Cardiac muscle cell (in vitro differentiated cells and primary cell): ENCODE measurements at regions not wholly inside any gene's neighbourhood (a gene's known extent, or its start where the extent isn't known, plus 50 kb on each side); places are given as distances from the start of the nearest gene placed in this dataset.

Source experiments
- DNase-seq, 2 donors: peaks; one replicate each; pipeline versions ENCODE4 v3.0.0 to v3.0.0-alpha.2; 2010 to 2017; ENCODE audit warnings: low read depth in 1 of 2, low spot score in 1 of 2
- H3K27ac ChIP-seq: fragments of 200-600 bp; sonication (generic); 2 replicates; pipeline ENCODE4 v1.5.1; 2016
- H3K27me3 ChIP-seq: fragments of 200-600 bp; sonication (generic); 2 replicates; pipeline ENCODE4 v1.6.0; 2016; ENCODE audit warnings: control low read depth
- H3K36me3 ChIP-seq: fragments of 200-600 bp; sonication (generic); 2 replicates; pipeline ENCODE4 v1.5.1; 2016; ENCODE audit warnings: control low read depth
- H3K4me1 ChIP-seq: fragments of 200-600 bp; sonication (generic); 2 replicates; pipeline ENCODE4 v1.8.1; 2017; ENCODE audit warnings: low read depth, mild to moderate bottlenecking, mixed run types
- H3K4me3 ChIP-seq: fragments of 200-600 bp; sonication (generic); 2 replicates; pipeline ENCODE4 v1.5.1; 2016; ENCODE audit warnings: mild to moderate bottlenecking
- H3K9me3 ChIP-seq: fragments of 200-600 bp; sonication (generic); 2 replicates; pipeline ENCODE4 v1.5.1; 2017; ENCODE audit warnings: low read depth, mild to moderate bottlenecking, control low read depth
- CTCF ChIP-seq: IDR thresholded peaks from 2 replicates; pipeline ENCODE4 v1.5.1; 2012; ENCODE audit warnings: low read depth, mild to moderate bottlenecking, low read length

- DNase-seq, result peak; percentile 29 to 76
- H3K27ac ChIP-seq, result no peak overlapping the region
Measured at GRCh38 chr6:132202574-132202973, 198.7 kb downstream of the MOXD1 start.

GRCh38 chr6:132199343-132199742 is 201.9 kb downstream of the MOXD1 start:
- Histone ChIP-seq H3K4me3 (no peak overlapping the region), H3K9me3 (no peaks in the 10 kb centered on the region), H3K36me3 (no peaks in the 10 kb centered on the region), H3K27ac (no peak overlapping the region), H3K27me3 (no peaks in the 10 kb centered on the region), H3K4me1 (no peaks in the 10 kb centered on the region)
- TF ChIP-seq CTCF, result no peak
- DNase-seq, result peak in 1 of 2 donors; percentile 58

More at GRCh38 chr6:132202574-132202973, 198.7 kb downstream of the MOXD1 start:
- no peak for TF ChIP-seq CTCF
- H3K36me3 ChIP-seq, result no peaks in the 10 kb centered on the region
- H3K4me3 ChIP-seq, result no peak overlapping the region
- no peaks in the 10 kb centered on the region for H3K27me3 ChIP-seq
- H3K4me1 ChIP-seq, result no peaks in the 10 kb centered on the region
- H3K9me3 ChIP-seq, result no peaks in the 10 kb centered on the region

- Histone ChIP-seq H3K27me3 (no peaks in the 10 kb centered on the region), H3K27ac (no peak overlapping the region), H3K4me3 (no peak overlapping the region), H3K36me3 (no peaks in the 10 kb centered on the region), H3K4me1 (no peaks in the 10 kb centered on the region), H3K9me3 (no peaks in the 10 kb centered on the region)
- no peak for TF ChIP-seq CTCF
- DNase-seq, result no peak
Measured at GRCh38 chr6:132198896-132199295, 202.4 kb downstream of the MOXD1 start.

GRCh38 chr6:132198040-132198439 is 203.2 kb downstream of the MOXD1 start:
- Histone ChIP-seq H3K36me3 (no peaks in the 10 kb centered on the region), H3K27me3 (no peaks in the 10 kb centered on the region), H3K27ac (no peak overlapping the region), H3K9me3 (no peaks in the 10 kb centered on the region), H3K4me3 (no peak overlapping the region), H3K4me1 (no peaks in the 10 kb centered on the region)
- TF ChIP-seq CTCF, result no peak
- DNase-seq, result no peak

- TF ChIP-seq CTCF, result no peak
- Histone ChIP-seq H3K4me1 (no peaks in the 10 kb centered on the region), H3K36me3 (no peaks in the 10 kb centered on the region), H3K27me3 (no peaks in the 10 kb centered on the region), H3K27ac (no peak overlapping the region), H3K4me3 (no peak overlapping the region), H3K9me3 (no peaks in the 10 kb centered on the region)
- no peak for DNase-seq
Measured at GRCh38 chr6:132194529-132194928, 206.7 kb downstream of the MOXD1 start.

- Histone ChIP-seq H3K9me3 (no peaks in the 10 kb centered on the region), H3K27ac (no peak overlapping the region), H3K4me3 (no peak overlapping the region), H3K4me1 (no peaks in the 10 kb centered on the region), H3K36me3 (no peaks in the 10 kb centered on the region), H3K27me3 (no peaks in the 10 kb centered on the region)
- TF ChIP-seq CTCF, result no peak
- DNase-seq, result no peak
Measured at GRCh38 chr6:132192631-132193030, 208.6 kb downstream of the MOXD1 start.
